Glomerular endothelial cell (primary cell): ENCODE measurements at regions not wholly inside any gene's neighbourhood (a gene's known extent, or its start where the extent isn't known, plus 50 kb on each side); places are given as distances from the start of the nearest gene placed in this dataset.
"Not testable (repeated sequence)": the region's sequence is repeated elsewhere in the genome, so short reads cannot be mapped to it uniquely, and the experiment has no call there.

Source experiments
- DNase-seq: peaks from one replicate; pipeline ENCODE4 v3.0.0-alpha.2; 2011; ENCODE audit warnings: low read depth, low spot score; ENCODE audit errors: extremely low read depth

DNA sequence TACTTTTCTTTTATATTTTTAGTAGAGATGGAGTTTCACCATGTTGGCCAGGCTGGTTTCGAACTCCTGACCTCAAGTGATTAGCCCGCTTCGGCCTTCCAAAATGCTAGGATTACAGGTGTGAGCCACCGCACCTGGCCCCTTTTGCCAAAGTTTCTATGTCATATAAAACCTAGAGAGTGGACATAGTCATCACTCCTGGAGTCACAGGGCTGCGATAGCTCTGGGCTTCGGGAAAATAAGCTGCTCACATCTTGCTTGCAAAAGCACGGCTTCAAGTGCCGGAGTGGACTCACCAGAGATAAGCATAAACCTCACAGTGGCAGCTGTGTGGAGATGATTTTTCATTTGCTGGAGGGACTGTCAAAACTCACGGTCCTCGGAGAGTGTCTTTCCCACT, 171.2 kb downstream of the TEX29 start:
- DNase-seq = no peak

DNA sequence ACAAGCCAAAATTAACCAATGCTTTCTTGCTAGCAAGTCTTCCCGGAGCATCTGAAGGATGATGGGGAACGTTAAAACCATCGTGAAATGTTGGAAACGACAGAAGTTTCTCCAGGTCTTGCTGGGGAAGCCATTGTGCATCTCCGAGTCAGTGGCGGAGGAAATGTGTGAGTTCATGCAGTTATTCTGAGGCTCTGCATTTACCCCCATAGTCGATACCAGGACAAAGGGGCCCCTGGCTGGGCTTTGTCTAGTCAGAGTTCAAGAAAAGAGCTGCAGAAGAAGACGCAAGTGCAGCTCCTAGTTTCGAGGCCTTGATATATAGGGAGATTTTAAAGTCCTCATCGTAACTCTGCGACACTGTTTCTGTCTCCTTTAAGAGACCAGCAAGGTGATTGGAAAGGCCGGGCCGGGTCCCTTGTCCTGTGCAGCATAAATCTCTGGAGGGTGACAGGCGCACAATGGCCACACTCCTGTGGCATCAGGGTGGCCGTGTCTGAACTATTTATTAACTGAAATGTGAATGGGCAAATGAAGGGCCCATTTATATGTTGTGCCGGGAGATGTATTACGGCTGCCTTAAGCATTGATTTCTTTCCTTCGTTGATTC, 172.0 kb downstream of the TEX29 start:
- DNase-seq = no peak

DNA sequence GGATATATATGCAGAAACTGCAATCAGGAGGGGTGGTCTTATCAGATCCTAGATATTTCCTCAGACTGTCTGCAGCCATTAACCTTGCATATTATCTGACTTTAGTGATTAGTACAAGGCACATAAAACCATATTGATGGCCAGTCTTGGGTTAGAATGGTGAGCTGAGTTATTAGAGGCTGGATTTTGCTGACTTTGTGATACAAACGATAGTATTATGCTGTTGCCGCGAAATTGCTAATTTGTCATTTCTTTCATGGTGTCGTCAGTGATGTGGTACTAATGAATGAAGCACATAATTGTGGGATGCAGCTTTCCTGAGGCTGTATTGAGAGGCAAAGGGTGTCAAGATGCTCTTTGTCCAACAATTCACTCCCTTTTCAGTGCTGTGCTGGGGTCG, 172.5 kb downstream of the TEX29 start:
- no peak for DNase-seq

DNA sequence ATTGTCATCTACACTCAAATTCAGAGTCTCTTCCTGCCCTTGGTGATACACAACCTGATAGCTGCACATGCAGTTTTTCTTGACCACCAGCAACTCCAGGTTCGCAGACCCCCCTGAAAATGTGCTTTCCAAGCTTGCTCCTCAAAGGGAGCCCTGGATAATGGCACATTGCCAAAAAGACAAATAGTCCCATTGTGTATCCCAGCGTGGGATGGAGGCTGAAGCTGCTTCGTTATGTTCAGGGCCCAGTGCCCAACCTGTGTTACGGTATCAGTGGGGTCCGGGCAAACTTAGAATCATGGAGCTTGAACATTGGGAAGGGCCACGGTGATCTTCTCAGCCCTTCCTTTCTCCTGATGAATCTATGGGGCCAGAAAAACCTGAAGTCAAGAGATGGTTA, 173.0 kb downstream of the TEX29 start:
- DNase-seq = no peak

DNA sequence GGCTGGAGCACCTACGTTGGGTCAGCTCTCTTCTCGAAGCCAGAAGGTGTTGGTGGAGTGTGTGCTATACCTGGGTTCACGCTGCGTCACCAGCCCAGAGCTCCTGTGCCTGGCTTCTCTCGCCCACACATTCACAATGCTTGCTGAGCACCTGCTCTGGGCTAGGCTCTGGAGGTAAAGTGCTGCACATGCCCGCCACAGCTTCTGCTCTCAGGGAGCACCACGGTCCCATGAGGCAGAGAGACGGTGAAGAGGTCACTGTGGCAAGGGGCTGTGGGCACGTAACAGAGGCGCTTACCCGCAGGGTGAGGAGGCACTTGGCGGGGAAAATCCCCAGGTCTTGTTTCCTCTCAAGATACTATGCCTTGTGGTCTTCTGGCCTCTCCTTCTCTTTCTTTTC, 174.2 kb downstream of the TEX29 start:
- no peak for DNase-seq

DNA sequence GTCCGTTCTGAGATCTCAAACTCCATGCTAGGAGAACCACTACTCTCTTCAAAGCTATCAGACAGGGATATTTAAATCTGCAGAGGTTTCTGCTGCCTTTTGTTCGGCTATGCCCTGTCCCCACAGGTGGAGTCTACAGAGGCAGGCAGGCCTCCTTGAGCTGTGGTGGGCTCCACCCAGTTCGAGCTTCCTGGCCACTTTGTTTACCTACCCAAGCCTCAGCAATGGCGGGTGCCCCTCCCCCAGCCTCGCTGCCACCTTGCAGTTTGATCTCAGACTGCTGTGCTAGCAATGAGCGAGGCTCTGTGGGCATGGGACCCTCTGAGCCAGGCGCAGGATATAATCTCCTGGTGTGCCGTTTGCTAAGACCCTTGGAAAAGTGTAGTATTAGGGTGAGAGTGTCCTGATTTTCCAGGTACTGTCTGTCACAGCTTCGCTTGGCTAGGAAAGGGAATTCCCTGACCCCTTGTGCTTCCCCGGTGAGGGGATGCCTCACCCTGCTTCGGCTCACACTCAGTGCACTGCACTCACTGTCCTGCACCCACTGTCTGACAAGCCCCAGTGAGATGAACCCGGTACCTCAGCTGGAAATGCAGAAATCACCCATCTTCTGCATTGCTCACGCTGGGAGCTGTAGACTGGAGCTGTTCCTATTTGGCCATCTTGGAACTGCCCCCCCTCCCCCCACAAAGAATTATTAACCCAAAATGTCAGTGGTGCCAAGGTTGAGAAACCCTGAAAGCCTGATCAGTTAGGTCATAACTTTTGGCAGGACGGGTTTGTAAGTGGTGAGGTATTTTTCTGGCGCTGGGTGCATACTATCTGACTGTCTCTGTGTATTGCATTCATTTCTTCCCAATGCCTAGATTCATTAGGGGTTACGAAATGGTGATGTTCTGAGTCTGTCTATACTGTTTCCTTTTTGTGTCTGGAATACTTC, 181.4 kb downstream of the TEX29 start:
- not testable (repeated sequence) for DNase-seq

DNA sequence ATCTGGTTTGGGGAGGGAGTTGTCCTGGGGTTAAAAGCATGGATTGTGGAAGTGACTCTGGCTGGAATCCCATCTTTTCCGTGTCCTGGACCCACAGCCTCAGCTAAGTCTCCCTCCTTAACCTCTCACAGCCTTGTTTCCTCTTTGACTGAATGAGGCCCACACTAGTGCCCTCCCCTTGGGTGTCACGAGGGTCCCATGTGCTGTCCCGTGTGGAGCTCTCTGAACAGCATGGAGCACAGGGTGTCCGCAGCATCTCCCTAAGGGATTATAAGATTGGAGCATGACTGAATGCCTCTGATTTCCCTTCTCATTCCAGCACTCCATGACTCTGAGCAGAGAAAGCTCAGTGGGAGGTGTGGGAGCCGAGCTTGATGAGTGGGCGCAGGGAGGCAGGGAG, 182.5 kb downstream of the TEX29 start:
- no peak for DNase-seq

DNA sequence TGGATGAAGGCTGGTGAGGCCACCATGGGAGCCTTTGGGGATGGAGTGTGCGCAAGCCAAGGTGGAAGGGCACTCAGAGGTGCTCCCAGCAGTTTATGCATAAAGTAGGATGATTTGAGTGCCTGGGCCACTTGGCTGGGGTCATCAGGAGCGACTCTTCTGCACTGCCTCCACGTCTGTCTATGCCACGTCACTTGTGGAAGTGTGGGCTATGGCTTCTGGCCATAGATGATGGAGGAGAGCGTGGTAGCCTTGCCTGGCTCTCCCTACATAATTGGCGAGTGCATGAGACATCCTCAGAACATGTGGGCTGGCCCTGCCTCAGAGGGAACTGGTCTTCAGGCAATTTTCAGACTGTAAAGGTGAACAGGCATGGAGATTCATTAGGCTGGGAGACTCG, 182.9 kb downstream of the TEX29 start:
- no peak for DNase-seq

DNA sequence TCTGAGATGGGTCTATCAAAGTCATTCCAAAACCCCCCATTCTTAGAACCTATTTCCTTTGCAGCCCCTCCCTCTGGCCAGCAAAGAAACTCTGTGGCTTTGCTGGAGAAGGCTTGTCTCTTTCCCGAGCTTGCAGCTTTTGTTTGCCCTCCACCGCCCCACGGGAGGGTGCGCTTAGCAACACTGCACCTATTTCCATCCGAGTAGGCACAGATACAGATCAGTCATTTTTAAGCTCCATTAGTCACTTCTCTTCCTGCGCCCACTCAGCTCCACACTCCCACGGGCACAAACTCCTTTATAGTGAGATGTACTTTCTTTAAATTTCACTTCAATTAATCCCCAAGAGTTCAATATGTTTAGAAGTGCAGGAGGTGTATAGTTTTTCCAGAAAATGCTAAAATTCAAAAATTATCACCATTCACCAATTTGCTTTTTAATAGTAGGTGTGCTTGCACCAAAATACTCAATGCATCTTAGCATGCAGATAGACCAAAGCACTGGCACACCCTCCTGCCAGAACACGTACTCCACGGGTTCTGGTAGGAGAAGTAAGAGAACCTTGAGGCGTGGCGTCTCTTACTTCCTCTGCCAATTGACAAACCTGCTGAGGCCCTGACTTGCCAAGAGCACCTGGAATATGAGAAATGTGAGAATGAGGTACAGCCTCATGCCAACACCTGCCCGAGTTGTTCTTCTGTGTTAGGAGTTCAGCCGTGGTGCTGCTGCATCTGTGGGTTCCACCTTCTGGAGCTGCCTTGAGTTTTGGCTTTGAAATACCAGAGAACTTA, 183.7 kb downstream of the TEX29 start:
- DNase-seq = no peak

DNA sequence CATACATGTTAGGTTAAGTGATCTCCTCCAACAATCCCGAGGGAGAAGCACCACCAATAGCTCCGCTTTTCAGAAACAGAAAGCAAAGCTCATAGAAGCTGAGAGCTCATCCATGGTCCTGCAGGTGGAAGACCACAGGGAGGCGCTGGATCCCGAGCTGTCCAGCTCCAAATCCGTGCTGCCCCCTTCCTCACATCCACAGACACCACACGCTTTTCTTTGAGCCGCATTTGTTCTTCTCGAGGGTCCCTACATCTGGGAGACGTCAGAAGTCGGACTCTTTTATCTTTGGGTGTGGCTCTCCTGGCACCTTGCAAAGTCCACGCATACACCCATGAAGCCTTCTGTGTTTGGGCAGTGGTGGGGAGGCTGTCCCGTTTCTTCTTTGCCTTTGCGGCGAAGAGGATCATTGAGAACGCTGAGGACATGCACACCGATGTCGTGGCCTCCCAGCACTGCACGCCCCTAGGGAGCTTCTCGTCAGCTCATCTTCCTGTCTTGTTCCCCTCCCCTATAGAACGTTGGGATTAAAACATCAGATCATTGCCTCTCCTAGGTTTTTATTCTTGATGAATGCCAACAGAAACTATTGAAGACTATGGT, 184.8 kb downstream of the TEX29 start:
- DNase-seq = no peak

DNA sequence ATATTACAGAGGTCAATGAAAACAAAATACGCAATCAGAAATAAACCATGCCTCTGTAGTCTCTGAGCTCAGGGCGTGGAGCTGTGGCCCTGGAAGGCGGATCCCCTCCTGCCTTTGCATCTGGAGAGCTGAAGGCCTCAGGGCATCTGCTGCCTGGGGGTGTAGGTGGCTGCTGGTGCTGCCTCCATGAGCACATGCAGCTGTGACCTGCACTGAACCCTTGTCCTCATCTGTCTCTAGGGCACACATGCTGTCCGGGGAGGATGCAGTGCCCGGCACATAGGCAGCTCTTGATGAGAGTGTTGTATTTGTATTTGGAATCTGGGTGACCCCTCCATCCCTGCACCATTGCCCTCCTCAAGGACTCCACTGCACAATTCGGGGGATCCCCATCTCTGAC, 185.7 kb downstream of the TEX29 start:
- no peak for DNase-seq

DNA sequence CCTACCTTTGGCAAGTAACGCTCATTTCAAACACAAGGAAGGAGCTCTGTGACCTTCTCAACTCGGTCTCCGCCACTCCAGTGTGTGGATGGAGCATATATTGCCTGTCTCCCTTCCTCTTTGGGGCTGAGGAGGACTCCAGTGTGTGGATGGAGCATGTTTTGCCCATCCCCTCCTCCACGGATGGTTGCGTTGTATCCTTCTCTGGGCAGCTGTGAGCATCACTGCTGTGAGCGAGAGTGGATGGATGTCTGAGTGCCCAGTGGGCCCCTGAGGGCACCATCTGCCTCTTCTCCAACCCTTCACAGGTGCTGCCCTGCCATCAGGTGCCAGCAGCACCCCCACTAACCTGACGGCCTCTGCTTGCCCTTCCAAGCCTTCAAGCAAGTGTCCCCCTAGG, 186.2 kb downstream of the TEX29 start:
- no peak for DNase-seq

DNA sequence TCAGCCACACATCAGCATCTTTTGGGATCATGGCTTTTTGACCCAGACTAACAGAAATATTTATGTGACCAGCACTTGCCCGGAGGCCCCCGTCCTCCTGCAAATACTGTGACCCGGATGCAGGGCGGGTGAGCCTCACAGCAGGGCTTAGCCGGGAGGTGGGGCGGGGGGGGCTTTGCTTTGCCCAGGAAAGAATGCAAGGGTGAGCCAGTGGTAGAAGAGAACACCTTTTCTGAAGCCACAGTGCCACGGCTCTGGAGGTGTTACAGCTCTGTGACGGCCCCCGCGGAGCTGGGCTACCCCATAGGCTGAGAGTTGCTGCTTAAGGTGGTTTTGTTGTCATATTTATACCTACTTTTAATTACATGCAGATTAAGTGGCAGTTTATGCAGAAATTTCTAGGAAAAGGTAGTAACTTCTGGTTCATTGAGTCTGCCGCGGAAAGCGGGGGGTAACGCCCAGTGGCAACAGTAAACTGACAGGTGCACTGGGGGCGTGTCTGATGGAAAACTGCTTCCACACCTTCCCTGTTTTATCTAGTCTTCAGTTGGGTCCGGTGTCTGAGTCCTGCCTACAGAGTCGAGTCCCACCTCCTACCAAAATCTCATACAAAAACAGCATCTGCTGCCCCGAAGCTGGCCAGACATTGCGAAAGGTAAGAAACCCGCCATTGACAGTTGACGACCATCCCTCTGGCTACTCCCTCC, 187.9 kb downstream of the TEX29 start:
- DNase-seq = no peak

DNA sequence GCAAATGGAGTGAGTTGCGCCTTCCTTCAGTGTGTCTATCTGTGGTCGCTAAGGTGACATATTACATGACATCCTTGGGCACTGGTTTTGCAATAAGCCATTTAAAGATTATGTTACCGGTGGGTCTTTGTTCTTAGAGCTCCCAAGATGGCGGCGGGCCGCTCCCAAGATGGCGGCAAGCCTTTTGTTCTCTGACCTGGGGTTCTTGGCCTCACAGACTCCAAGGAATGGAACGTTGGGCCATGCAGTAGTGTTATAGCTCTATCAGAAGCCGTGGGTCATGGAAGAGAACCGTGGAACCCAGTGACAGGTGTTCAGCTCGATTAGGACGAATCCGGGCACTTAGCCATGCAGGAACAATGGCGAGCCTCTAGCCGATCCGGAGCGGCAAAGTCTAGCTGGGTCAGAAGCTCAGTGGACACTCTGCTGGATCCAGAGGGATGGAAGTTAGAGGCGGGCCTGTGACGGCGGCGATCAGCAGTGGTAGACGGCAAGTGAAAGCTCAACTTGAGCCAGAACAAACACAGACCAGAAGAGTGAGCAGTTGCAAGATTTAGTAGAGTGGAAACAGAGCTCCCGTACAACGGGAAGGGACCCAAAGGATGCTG, 188.6 kb downstream of the TEX29 start:
- DNase-seq = no peak

DNA sequence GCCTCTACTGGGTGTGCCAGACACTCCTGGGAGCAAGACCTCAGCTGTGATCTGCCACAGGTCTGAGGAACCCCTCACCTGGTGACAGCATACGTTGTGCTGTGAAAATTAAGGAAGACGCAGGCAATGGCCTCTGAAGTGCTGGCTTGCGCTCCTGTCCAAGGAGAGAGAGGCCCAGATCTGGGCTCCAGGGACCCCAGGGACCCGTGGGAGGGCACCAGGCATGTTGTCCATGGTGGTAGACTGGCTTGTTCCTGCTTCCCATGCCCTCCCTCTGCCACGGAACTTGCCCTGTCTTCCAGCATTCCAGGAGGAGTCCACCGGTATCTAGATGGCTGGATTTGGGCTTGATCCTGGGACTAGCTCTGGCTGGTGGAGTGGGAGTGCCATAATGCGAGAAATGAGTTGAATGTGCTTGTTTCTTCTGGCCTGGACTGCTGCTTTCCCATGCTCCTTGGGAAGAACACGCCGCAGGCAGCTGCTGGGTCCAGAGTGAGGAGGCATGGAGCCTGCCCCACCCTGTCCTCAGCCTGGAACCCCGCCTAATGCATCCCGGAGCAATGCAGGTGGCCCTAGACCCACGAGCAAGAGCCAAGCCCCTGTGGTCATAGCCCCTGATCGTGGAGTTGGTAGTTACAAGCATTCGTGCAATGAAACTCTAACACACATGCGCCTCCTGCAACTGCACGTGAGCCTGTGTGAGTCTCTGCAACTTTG, 190.2 kb downstream of the TEX29 start:
- DNase-seq = no peak

DNA sequence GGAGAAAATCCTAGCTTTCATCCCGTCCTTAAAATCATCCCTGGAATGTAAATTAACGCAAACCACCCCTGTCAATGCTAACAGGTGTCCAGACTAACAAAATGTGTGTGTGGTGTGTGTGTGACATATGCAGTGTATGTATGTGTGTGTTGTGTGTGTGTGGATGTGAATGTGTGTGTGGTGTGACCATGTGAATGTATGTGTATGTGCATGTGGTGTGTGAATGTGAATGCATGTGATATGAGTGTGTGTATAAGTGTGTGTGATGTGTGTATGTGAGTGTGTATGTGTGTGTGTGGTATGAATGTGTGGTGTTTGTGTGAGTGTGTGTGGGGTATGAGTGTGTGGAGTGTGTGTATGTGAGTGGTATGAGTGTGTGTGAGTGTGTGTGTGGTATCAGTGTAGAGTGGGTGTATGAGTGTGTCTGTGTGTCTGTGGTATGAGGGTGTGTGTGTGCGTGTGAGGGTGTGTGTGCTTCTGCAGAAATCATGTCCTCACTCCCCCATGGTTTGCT, 190.8 kb downstream of the TEX29 start:
- no peak for DNase-seq

DNA sequence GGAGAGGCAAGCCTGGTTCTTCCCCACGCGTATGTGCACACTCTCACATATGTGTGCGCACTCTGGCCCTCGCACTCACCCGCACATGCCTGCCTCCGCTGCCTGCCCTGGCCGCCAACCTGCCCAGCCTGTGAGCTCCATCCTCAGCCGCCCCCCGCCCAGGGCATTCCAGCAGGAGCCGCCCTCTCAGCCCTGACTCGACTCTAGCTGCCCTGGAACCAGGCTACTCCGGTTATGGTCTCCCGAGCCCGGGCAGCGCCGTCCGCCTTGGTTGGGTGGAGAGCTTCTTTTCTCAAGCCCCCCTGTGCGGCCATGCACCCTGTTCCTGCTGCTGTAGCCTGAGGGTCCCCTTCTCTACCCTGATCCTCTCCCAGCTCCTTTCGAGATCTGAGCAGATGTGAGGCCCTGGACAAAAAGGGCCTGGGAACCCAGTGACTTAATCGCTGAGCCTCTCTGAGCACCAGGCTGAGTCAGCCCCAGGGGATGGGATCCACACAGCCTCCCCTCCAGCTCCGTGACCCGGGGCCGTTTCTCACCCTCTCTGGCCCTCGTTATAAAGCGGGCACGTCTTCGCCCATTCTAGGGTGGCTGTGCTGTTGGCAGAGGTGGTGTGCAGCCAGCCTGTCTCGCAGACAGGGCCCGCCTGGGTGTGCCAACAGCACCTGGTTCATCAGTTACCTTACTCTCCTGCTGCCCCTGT, 191.5 kb downstream of the TEX29 start:
- no peak for DNase-seq

DNA sequence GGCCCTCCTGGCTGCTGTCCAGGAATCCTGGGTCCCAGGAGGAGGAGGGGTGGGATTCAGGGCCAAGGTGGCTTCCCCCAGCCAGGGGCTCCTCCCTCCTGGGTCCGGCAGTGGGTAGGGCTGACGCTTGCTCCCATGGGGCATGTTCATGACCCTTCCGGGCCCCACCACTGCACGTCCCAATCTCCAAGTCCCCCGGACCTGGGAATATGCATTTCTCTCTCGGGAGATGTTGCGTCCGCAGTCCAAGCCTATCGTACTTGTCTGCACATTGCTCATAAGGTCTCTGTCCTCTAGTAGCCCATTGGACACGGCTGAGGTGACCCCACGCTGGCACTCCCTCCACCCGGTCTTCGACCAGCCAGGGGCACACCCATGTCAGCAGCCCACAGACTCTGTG, 192.3 kb downstream of the TEX29 start:
- DNase-seq = no peak
